ENCODE measurements at regions not wholly inside any gene's neighbourhood (a gene's known extent, or its start where the extent isn't known, plus 50 kb on each side); places are given as distances from the start of the nearest gene placed in this dataset.
"Not testable (repeated sequence)": the region's sequence is repeated elsewhere in the genome, so short reads cannot be mapped to it uniquely, and the experiment has no call there.

DNA sequence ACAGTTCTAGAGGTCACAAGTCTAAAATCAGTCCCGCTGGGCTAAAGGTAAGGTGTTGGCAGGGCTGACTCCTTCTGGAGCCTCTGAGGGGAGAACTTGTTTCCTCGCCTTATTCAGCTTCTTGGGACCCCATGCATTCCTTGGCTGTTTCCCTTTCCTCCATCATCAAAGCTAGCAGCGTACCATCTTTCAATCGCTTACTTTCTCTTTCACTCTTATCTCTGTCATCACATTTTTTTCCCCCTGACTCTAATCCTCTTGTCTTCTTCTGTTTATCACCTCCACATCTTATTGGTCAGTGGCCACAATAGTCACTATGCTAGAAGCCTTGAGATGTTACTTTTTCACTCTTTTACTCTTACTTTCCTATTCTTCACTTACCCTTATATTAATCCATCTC lies 72.5 kb upstream of the SPEF2 start:
- Histone ChIP-seq H3K27ac (no peak overlapping the region), H3K27me3 (replicated peaks; ENCODE audit: insufficient read depth) (no peaks in the 10 kb centered on the region), H3K4me3 (no peak overlapping the region), H3K9me3 (no peaks in the 10 kb centered on the region), H3K36me3 (no peaks in the 10 kb centered on the region), H3K4me1 (replicated peaks) (no peaks in the 10 kb centered on the region)
- intact Hi-C loops (cut with DNase I): no loop called here
- WGBS: 75% methylated on average over 4 of the region's 4 CpGs
- no peak for DNase-seq (ENCODE audit: low spot score)
- TF ChIP-seq POLR2A (IDR thresholded peaks at IDR 0.05) (no peak), POLR2AphosphoS5 (IDR thresholded peaks at IDR 0.05) (no peak)
- TF ChIP-seq, protein P1, sequence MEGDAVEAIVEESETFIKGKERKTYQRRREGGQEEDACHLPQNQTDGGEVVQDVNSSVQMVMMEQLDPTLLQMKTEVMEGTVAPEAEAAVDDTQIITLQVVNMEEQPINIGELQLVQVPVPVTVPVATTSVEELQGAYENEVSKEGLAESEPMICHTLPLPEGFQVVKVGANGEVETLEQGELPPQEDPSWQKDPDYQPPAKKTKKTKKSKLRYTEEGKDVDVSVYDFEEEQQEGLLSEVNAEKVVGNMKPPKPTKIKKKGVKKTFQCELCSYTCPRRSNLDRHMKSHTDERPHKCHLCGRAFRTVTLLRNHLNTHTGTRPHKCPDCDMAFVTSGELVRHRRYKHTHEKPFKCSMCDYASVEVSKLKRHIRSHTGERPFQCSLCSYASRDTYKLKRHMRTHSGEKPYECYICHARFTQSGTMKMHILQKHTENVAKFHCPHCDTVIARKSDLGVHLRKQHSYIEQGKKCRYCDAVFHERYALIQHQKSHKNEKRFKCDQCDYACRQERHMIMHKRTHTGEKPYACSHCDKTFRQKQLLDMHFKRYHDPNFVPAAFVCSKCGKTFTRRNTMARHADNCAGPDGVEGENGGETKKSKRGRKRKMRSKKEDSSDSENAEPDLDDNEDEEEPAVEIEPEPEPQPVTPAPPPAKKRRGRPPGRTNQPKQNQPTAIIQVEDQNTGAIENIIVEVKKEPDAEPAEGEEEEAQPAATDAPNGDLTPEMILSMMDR (IDR thresholded peaks at IDR 0.05): no peak

DNA sequence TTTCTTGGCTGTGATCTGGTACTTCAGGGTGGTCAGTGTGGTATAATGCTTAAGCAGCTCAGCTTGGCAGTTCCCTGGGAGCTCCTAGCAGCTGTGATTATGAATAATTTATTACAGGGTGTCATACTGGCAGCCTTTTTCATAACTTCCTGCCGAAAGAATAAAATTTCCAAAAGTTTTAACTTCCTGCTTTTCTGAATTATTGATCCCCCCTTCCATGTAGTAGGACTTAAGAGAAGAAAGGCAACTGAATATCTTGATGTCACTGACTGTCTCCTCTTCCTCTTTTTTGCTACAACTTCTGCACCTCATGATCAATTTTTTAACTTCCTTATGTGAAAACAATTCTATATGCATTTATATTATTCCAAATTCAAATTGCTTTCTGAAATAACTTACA lies 74.3 kb upstream of the SPEF2 start:
- Histone ChIP-seq H3K27me3 (replicated peaks; ENCODE audit: insufficient read depth) (no peaks in the 10 kb centered on the region), H3K4me3 (no peak overlapping the region), H3K36me3 (no peaks in the 10 kb centered on the region), H3K4me1 (replicated peaks) (no peaks in the 10 kb centered on the region), H3K9me3 (no peaks in the 10 kb centered on the region), H3K27ac (no peak overlapping the region)
- intact Hi-C loops (cut with DNase I): no loop called here
- TF ChIP-seq, protein P1 (IDR thresholded peaks at IDR 0.05): no peak
- TF ChIP-seq POLR2AphosphoS5 (IDR thresholded peaks at IDR 0.05) (no peak), POLR2A (IDR thresholded peaks at IDR 0.05) (no peak)
- 79% methylated on average over 1 of the region's 1 CpG for WGBS
- no peak for DNase-seq (ENCODE audit: low spot score)

DNA sequence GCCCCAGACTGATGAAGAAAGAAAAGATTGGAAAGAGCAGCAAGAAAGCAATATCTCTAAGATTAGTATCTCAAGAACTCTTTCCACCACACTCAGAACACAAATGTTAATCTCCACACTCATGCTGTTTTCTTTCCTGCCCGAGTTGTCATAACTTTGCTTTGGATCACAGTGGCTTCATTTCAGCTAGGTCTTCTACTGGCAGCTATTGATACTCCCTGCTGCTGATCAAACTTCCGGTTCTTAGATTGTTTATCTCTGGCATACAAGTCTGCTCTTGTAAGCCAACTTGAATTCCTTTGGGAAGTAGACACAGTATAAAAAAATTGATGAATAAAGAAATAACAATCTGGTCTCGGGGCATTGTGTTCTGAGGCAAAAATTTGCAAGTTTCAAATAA lies 77.7 kb upstream of the SPEF2 start:
- Histone ChIP-seq H3K36me3 (no peaks in the 10 kb centered on the region), H3K9me3 (no peaks in the 10 kb centered on the region), H3K4me3 (no peak overlapping the region), H3K27ac (no peak overlapping the region), H3K27me3 (replicated peaks; ENCODE audit: insufficient read depth) (no peaks in the 10 kb centered on the region), H3K4me1 (replicated peaks) (no peaks in the 10 kb centered on the region)
- intact Hi-C loops (cut with DNase I): no loop called here
- WGBS: 26% methylated on average over 3 of the region's 3 CpGs
- no peak for DNase-seq (ENCODE audit: low spot score)
- TF ChIP-seq POLR2A (IDR thresholded peaks at IDR 0.05) (no peak), POLR2AphosphoS5 (IDR thresholded peaks at IDR 0.05) (no peak)
- TF ChIP-seq, protein P1 (IDR thresholded peaks at IDR 0.05): no peak

DNA sequence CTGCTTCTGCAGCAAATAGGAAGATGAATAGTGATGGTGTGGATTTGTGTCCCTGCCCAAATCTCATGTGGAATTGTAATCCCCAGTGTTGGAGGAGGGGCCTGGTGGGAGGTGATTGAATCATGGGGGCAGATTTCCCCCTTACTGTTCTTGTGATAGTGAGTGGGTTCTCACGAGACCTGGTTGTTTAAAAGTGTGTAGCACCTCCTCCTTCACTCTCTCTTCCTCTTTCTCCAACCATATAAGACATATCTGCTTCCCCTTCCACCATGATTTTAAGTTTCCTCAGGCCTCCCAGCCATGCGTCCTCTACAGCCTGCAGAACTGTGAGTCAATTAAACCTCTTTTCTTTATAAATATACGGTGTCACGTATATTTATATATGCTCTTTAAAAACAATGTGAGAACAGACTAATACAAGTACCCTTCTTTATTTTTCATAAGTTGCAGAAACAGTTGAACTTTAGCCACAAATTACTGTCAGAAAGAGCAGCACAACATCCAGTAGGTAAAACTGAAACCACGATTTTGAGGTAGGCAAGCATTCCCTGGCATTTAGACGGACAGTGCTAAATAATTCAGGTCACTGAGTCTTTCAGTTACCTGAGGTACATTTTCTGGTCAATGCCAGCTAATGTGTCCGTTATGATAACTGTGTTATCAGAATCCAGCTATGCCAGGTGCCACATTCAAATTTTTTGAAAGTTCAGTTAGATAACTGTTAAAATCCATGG lies 79.3 kb upstream of the SPEF2 start:
- no peaks in the 10 kb centered on the region for H3K36me3 ChIP-seq
- H3K27ac ChIP-seq: no peak overlapping the region
- intact Hi-C loops (cut with DNase I): no loop called here
- WGBS: 73% methylated on average over 7 of the region's 7 CpGs
- no peaks in the 10 kb centered on the region for H3K4me1 ChIP-seq (replicated peaks)
- TF ChIP-seq, protein P1 (IDR thresholded peaks at IDR 0.05): no peak
- TF ChIP-seq POLR2AphosphoS5 (IDR thresholded peaks at IDR 0.05) (no peak), POLR2A (IDR thresholded peaks at IDR 0.05) (no peak)
- H3K4me3 ChIP-seq: no peak overlapping the region
- H3K27me3 ChIP-seq (replicated peaks; ENCODE audit: insufficient read depth): no peaks in the 10 kb centered on the region
- no peaks in the 10 kb centered on the region for H3K9me3 ChIP-seq
- no peak for DNase-seq (ENCODE audit: low spot score)

DNA sequence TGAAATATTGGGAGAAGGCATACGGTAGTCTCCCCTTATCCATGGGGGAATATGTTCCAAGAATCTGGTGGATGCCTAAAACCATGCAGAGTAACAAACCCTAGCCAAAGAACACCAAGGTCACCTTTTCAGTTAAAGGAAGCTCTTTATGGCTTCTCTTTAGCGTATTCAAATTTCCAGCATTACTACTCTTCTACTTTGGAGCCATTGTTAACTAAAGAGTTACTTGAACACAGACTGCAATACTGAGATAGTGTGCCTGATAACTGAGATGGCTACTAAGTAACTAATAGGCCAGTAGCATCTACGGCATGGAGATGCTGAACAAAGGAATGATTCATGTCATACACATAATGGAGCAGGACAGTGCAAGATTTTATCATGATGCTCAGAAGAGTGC lies 84.5 kb upstream of the SPEF2 start:
- Histone ChIP-seq H3K27ac (no peak overlapping the region), H3K4me3 (no peak overlapping the region), H3K4me1 (replicated peaks) (no peaks in the 10 kb centered on the region), H3K27me3 (replicated peaks; ENCODE audit: insufficient read depth) (no peaks in the 10 kb centered on the region), H3K36me3 (no peaks in the 10 kb centered on the region), H3K9me3 (no peaks in the 10 kb centered on the region)
- 84% methylated on average over 3 of the region's 3 CpGs for WGBS
- DNase-seq (ENCODE audit: low spot score): no peak
- intact Hi-C loops (cut with DNase I): no loop called here
- TF ChIP-seq, protein P1 (IDR thresholded peaks at IDR 0.05): no peak
- no peak for TF ChIP-seq POLR2AphosphoS5 (IDR thresholded peaks at IDR 0.05)
- TF ChIP-seq POLR2A (IDR thresholded peaks at IDR 0.05): no peak

DNA sequence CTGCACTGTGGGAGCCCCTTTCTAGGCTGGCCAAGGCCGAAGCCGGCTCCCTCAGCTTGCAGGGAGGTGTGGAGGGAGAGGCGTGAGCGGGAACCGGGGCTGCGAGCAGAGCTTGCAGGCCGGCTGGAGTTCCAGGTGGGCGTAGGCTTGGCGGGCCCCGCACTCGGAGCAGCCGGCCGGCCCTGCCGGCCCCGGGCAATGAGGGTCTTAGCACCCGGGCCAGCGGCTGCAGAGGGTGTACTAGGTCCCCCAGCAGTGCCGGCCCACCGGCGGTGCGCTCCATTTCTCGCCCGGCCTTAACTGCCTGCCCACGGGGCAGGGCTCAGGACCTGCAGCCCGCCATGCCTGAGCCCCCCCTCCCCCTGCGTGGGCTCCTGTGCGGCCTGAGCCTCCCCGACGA lies 86.1 kb upstream of the SPEF2 start:
- H3K27me3 ChIP-seq (replicated peaks; ENCODE audit: insufficient read depth); DNase-seq (ENCODE audit: low spot score); H3K36me3 ChIP-seq; H3K27ac ChIP-seq; H3K4me3 ChIP-seq; intact Hi-C loops (cut with DNase I); H3K4me1 ChIP-seq (replicated peaks); H3K9me3 ChIP-seq: not testable (repeated sequence)
- 93% methylated on average over 28 of the region's 29 CpGs for WGBS
